ENCODE measurements at regions not wholly inside any gene's neighbourhood (a gene's known extent, or its start where the extent isn't known, plus 50 kb on each side); places are given as distances from the start of the nearest gene placed in this dataset.

GRCh38 chrX:3257471-3257870 is 89.0 kb downstream of the MXRA5 start:
- FAIRE-seq: no peak

GRCh38 chrX:3256868-3257267 is 89.6 kb downstream of the MXRA5 start:
- no peak for FAIRE-seq

- FAIRE-seq: no peak
Observed at GRCh38 chrX:3252744-3253143, 93.7 kb downstream of the MXRA5 start.

- no peak for FAIRE-seq
Observed at GRCh38 chrX:3250966-3251365, 95.5 kb downstream of the MXRA5 start.

- no peak for FAIRE-seq
Observed at GRCh38 chrX:3244955-3245354, 101.5 kb downstream of the MXRA5 start.

- FAIRE-seq: no peak
Observed at GRCh38 chrX:3244203-3244743, 102.2 kb downstream of the MXRA5 start.

- no peak for FAIRE-seq
Observed at GRCh38 chrX:3232262-3232923, 114.1 kb downstream of the MXRA5 start.

GRCh38 chrX:3231766-3232165 is 114.7 kb downstream of the MXRA5 start:
- no peak for FAIRE-seq

- no peak for FAIRE-seq
Observed at GRCh38 chrX:3230496-3230895, 116.0 kb downstream of the MXRA5 start.

- no peak for FAIRE-seq
Observed at GRCh38 chrX:3227526-3227925, 118.9 kb downstream of the MXRA5 start.

GRCh38 chrX:3226087-3226486 is 120.4 kb downstream of the MXRA5 start:
- no peak for FAIRE-seq

GRCh38 chrX:3221643-3222042 is 124.8 kb downstream of the MXRA5 start:
- no peak for FAIRE-seq

- FAIRE-seq: no peak
Observed at GRCh38 chrX:3219667-3220066, 126.8 kb downstream of the MXRA5 start.

- FAIRE-seq: no peak
Observed at GRCh38 chrX:3219231-3219630, 127.2 kb downstream of the MXRA5 start.

GRCh38 chrX:3218442-3218841 is 128.0 kb downstream of the MXRA5 start:
- no peak for FAIRE-seq

GRCh38 chrX:3216581-3217180 is 129.8 kb downstream of the MXRA5 start:
- no peak for FAIRE-seq

GRCh38 chrX:3215249-3215648 is 131.2 kb downstream of the MXRA5 start:
- no peak for FAIRE-seq

GRCh38 chrX:3206314-3206713 is 140.1 kb downstream of the MXRA5 start:
- no peak for FAIRE-seq

GRCh38 chrX:3204606-3205005 is 141.8 kb downstream of the MXRA5 start:
- no peak for FAIRE-seq

- no peak for FAIRE-seq
Observed at GRCh38 chrX:3195845-3196244, 150.6 kb downstream of the MXRA5 start.

- FAIRE-seq: no peak
Observed at GRCh38 chrX:3192835-3193234, 151.6 kb downstream of the ARSF start.

GRCh38 chrX:3191796-3192195 is 150.5 kb downstream of the ARSF start:
- no peak for FAIRE-seq

GRCh38 chrX:3191201-3191600 is 149.9 kb downstream of the ARSF start:
- no peak for FAIRE-seq

GRCh38 chrX:3184176-3184930 is 143.1 kb downstream of the ARSF start:
- FAIRE-seq: no peak

Data from colon (tissue), 2 donors.